Stimulated activated CD4-positive, alpha-beta T cell treated with anti-CD3 and anti-CD28 coated beads, Interleukin-1b, Interleukin-23, amount 100 ng/mL, for 4 hours (primary cell): ENCODE measurements at regions not wholly inside any gene's neighbourhood (a gene's known extent, or its start where the extent isn't known, plus 50 kb on each side); places are given as distances from the start of the nearest gene placed in this dataset.
"Not testable (repeated sequence)": the region's sequence is repeated elsewhere in the genome, so short reads cannot be mapped to it uniquely, and the experiment has no call there.

Experiments used
- DNase-seq, 2 donors: peaks; one replicate each; pipeline ENCODE4 v3.0.0-alpha.2; 2020; ENCODE audit warnings: low read depth in 2 of 2

GRCh38 chr3:178087376-178087775, 448.9 kb upstream of the KCNMB2 start:
- no peak for DNase-seq

- no peak for DNase-seq
These were observed 447.3 kb upstream of the KCNMB2 start for GRCh38 chr3:178088963-178089362.

GRCh38 chr3:178090899-178091298, 445.3 kb upstream of the KCNMB2 start:
- DNase-seq, result no peak

GRCh38 chr3:178095522-178095921, 440.7 kb upstream of the KCNMB2 start:
- DNase-seq, result no peak

- DNase-seq, result no peak
These were observed 439.3 kb upstream of the KCNMB2 start for GRCh38 chr3:178096955-178097354.

GRCh38 chr3:178097576-178097975, 438.7 kb upstream of the KCNMB2 start:
- no peak for DNase-seq

- DNase-seq, result no peak
These were observed 437.0 kb upstream of the KCNMB2 start for GRCh38 chr3:178099274-178099673.

GRCh38 chr3:178099862-178100261, 436.4 kb upstream of the KCNMB2 start:
- no peak for DNase-seq

- no peak for DNase-seq
These were observed 435.3 kb upstream of the KCNMB2 start for GRCh38 chr3:178100908-178101307.

- no peak for DNase-seq
These were observed 433.1 kb upstream of the KCNMB2 start for GRCh38 chr3:178103140-178103539.

- no peak for DNase-seq
These were observed 428.4 kb upstream of the KCNMB2 start for GRCh38 chr3:178107804-178108203.

GRCh38 chr3:178109691-178110090, 426.5 kb upstream of the KCNMB2 start:
- no peak for DNase-seq

- DNase-seq, result no peak
These were observed 424.1 kb upstream of the KCNMB2 start for GRCh38 chr3:178112134-178112533.

GRCh38 chr3:178112552-178112951, 423.7 kb upstream of the KCNMB2 start:
- not testable (repeated sequence) for DNase-seq

GRCh38 chr3:178117641-178118040, 418.6 kb upstream of the KCNMB2 start:
- no peak for DNase-seq

- not testable (repeated sequence) for DNase-seq
These were observed 416.5 kb upstream of the KCNMB2 start for GRCh38 chr3:178119608-178120295.

GRCh38 chr3:178120367-178120766, 415.9 kb upstream of the KCNMB2 start:
- no peak for DNase-seq

GRCh38 chr3:178126686-178127085, 409.6 kb upstream of the KCNMB2 start:
- no peak for DNase-seq

GRCh38 chr3:178127221-178127620, 409.0 kb upstream of the KCNMB2 start:
- no peak for DNase-seq

- no peak for DNase-seq
These were observed 407.1 kb upstream of the KCNMB2 start for GRCh38 chr3:178129109-178129508.

GRCh38 chr3:178131801-178132200, 404.4 kb upstream of the KCNMB2 start:
- no peak for DNase-seq

- DNase-seq, result no peak
These were observed 399.0 kb upstream of the KCNMB2 start for GRCh38 chr3:178137206-178137605.

- DNase-seq, result no peak
These were observed 398.4 kb upstream of the KCNMB2 start for GRCh38 chr3:178137831-178138230.

- no peak for DNase-seq
These were observed 397.1 kb upstream of the KCNMB2 start for GRCh38 chr3:178139116-178139515.
